ENCODE measurements at regions not wholly inside any gene's neighbourhood (a gene's known extent, or its start where the extent isn't known, plus 50 kb on each side); places are given as distances from the start of the nearest gene placed in this dataset.

DNA sequence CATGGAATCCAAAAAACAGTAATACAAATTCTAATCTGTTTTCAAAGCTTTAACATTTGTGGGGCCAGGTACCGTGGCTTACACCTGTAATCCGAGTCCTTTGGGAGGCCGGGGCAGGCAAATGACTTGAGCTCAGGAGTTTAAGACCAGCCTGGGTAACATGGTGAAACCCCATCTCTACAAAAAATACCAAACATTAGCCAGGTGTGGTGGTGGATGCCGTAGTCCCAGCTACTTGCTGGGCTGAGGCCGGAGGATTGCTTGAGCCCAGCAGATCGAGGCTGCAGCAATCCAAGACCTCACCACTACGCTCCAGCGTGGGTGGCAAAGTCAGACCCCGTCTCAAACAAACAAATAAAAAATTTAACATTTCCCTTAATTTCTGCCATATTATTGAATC, 74.3 kb upstream of the SALL3 start:
- TF ChIP-seq TAF1 (IDR thresholded peaks at IDR 0.05; ENCODE audit: borderline replicate concordance, insufficient read depth, low read length), result no peak

DNA sequence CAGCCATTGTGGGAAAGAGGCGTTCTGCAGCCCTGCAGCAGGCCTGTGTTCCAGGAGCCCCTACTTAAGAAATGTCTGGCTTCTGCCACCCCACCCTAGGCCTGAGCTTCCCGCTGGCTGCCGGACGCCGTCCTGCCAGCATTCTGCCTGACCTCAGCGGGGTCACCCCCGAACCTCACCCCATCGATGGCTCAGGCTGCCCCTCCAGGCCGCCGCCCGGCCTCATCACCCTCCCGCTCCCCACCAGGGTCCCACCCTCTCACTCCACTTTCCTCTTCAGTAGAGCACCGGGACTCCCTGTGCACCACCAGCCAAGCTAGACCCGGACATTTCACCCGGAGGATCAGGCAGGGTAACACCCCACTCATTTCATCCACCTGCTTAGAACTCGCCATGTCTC, 73.6 kb upstream of the SALL3 start:
- TF ChIP-seq SIN3A (IDR thresholded peaks at IDR 0.05; ENCODE audit: borderline replicate concordance, insufficient read depth, low read length) (no peak), FOXP2 (optimal IDR thresholded peaks at IDR 0.05; ENCODE audit: borderline replicate concordance, extremely low read depth, extremely low read length, insufficient read depth) (no peak), POLR2AphosphoS5 (IDR thresholded peaks at IDR 0.05; ENCODE audit: low read depth, low read length) (no peak), TAF1 (IDR thresholded peaks at IDR 0.05; ENCODE audit: borderline replicate concordance, insufficient read depth, low read length) (no peak)
- TF ChIP-seq, protein P1, sequence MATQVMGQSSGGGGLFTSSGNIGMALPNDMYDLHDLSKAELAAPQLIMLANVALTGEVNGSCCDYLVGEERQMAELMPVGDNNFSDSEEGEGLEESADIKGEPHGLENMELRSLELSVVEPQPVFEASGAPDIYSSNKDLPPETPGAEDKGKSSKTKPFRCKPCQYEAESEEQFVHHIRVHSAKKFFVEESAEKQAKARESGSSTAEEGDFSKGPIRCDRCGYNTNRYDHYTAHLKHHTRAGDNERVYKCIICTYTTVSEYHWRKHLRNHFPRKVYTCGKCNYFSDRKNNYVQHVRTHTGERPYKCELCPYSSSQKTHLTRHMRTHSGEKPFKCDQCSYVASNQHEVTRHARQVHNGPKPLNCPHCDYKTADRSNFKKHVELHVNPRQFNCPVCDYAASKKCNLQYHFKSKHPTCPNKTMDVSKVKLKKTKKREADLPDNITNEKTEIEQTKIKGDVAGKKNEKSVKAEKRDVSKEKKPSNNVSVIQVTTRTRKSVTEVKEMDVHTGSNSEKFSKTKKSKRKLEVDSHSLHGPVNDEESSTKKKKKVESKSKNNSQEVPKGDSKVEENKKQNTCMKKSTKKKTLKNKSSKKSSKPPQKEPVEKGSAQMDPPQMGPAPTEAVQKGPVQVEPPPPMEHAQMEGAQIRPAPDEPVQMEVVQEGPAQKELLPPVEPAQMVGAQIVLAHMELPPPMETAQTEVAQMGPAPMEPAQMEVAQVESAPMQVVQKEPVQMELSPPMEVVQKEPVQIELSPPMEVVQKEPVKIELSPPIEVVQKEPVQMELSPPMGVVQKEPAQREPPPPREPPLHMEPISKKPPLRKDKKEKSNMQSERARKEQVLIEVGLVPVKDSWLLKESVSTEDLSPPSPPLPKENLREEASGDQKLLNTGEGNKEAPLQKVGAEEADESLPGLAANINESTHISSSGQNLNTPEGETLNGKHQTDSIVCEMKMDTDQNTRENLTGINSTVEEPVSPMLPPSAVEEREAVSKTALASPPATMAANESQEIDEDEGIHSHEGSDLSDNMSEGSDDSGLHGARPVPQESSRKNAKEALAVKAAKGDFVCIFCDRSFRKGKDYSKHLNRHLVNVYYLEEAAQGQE (IDR thresholded peaks at IDR 0.05; ENCODE audit: insufficient read depth in 1 of 2, low read depth in 2 of 2, low read length in 2 of 2), result no peak

DNA sequence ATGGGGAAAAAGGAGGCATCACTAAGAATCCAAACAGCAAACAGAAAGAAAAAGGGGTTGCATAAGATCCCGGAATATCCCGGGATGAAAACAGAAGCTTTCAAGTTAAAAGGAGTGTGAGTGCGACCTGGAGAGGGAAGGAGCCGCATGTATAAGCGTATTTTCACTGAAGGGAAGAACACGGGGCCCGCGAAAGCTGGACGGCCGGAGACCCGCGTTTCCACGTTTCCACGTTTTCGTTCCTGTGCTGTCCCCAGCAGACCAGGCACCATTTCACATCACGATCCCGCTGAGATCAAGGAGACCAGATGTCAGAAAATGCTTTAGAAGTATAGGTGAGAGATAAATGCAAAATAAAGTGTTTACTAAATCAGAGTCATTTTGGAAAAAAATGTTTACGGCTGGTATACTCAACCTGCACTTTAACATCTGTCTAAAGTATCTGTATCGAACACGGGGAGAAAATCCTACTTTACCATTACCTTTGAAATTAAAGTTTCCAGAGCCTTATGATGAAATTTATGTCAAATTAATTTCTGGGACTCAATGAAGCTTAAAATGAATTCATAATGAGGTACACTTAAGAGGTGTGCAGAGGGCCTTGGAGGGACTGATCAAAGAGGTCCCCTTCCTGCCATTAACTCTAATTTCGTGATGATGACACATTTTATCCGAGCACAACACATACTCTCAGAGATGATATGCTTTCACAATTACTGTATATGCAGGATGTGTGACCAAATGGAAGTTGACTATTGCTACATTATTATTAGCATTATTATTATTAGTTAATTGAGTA, 71.0 kb upstream of the SALL3 start:
- TF ChIP-seq SIN3A (IDR thresholded peaks at IDR 0.05; ENCODE audit: borderline replicate concordance, insufficient read depth, low read length), result no peak
- TF ChIP-seq FOXP2 (optimal IDR thresholded peaks at IDR 0.05; ENCODE audit: borderline replicate concordance, extremely low read depth, extremely low read length, insufficient read depth), result no peak
- no peak for TF ChIP-seq POLR2AphosphoS5 (IDR thresholded peaks at IDR 0.05; ENCODE audit: low read depth, low read length)
- TF ChIP-seq, protein P1 (IDR thresholded peaks at IDR 0.05; ENCODE audit: insufficient read depth in 1 of 2, low read depth in 2 of 2, low read length in 2 of 2), result no peak
- TF ChIP-seq TAF1 (IDR thresholded peaks at IDR 0.05; ENCODE audit: borderline replicate concordance, insufficient read depth, low read length), result no peak

DNA sequence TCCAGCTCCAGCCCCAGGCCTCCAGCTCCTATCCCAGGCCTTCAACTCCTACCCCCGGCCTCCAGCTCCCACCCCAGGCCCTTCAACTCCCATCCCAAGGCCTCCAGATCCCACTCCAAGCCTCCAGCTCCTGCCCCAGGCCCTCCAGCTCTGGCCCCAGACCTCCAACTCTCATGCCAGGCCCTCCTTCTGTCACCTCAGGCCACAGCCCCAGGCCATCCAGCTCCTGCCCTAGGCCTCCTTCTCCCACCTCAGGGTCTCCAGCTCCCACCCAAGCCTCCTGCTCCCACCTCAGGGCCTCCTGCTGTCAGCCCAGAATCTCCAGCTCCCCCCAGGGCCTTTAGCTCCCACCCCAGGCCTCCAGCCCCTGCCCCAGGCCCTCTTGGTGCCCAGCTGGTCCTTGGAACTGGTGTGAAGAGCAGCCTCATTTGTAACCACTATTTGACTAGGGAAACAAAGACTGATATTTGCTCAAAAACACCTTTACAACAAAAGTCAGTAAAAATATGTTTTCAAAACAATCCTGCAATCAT, 67.8 kb upstream of the SALL3 start:
- no peak for TF ChIP-seq FOXP2 (optimal IDR thresholded peaks at IDR 0.05; ENCODE audit: borderline replicate concordance, extremely low read depth, extremely low read length, insufficient read depth)
- TF ChIP-seq TAF1 (IDR thresholded peaks at IDR 0.05; ENCODE audit: borderline replicate concordance, insufficient read depth, low read length), result no peak
- no peak for TF ChIP-seq POLR2AphosphoS5 (IDR thresholded peaks at IDR 0.05; ENCODE audit: low read depth, low read length)
- no peak for TF ChIP-seq SIN3A (IDR thresholded peaks at IDR 0.05; ENCODE audit: borderline replicate concordance, insufficient read depth, low read length)
- TF ChIP-seq, protein P1 (IDR thresholded peaks at IDR 0.05; ENCODE audit: insufficient read depth in 1 of 2, low read depth in 2 of 2, low read length in 2 of 2), result no peak

DNA sequence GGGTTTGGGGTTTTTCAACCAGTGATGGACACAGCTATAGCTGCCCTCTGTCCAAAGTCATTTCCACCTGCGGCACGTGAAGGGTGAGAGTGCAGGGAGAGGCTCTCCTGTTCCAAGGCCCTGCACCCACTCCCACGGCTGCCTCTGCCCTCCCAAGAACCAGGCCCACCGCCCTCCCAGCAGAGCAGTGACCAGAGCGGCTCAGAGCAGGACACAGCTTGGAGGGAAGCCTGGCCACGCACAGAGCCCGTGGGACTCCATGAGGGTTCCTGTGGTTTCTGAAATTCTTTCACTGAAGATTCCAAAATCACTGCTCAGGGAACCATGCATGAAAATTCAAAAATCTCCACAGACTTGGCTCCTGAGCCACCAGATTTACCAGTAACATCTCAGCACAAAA, 67.3 kb upstream of the SALL3 start:
- TF ChIP-seq POLR2AphosphoS5 (IDR thresholded peaks at IDR 0.05; ENCODE audit: low read depth, low read length) (no peak), TAF1 (IDR thresholded peaks at IDR 0.05; ENCODE audit: borderline replicate concordance, insufficient read depth, low read length) (no peak), FOXP2 (optimal IDR thresholded peaks at IDR 0.05; ENCODE audit: borderline replicate concordance, extremely low read depth, extremely low read length, insufficient read depth) (no peak)

DNA sequence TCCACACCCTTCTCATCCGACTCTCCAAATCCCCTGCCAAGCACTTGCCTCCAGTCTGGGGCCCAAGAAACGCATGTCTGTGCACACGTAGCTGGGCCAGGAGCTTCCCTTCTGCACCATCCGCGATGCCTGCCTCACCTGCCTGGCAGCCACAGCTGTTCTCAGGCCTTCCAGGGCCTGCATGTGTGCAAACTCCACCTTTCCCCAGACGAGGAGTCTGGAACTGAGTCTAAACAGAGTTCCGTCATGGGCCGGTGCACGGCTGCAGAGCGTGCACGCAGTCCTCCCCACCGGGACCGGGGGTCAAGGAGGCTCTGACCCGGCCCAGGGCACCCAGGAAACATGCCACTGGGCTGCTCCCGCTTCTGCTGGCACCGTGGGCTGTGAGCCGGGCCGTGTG, 66.8 kb upstream of the SALL3 start:
- no peak for TF ChIP-seq SIN3A (IDR thresholded peaks at IDR 0.05; ENCODE audit: borderline replicate concordance, insufficient read depth, low read length)
- TF ChIP-seq POLR2AphosphoS5 (IDR thresholded peaks at IDR 0.05; ENCODE audit: low read depth, low read length), result no peak
- TF ChIP-seq, protein P1 (IDR thresholded peaks at IDR 0.05; ENCODE audit: insufficient read depth in 1 of 2, low read depth in 2 of 2, low read length in 2 of 2), result no peak
- TF ChIP-seq FOXP2 (optimal IDR thresholded peaks at IDR 0.05; ENCODE audit: borderline replicate concordance, extremely low read depth, extremely low read length, insufficient read depth), result no peak
- TF ChIP-seq TAF1 (IDR thresholded peaks at IDR 0.05; ENCODE audit: borderline replicate concordance, insufficient read depth, low read length), result no peak
